DND-41 (cell line): ENCODE measurements at regions not wholly inside any gene's neighbourhood (a gene's known extent, or its start where the extent isn't known, plus 50 kb on each side); places are given as distances from the start of the nearest gene placed in this dataset.

ENCODE experiments used
- CTCF ChIP-seq: IDR thresholded peaks from 2 replicates; pipeline ENCODE4 v1.5.1; 2012; ENCODE audit warnings: borderline replicate concordance, low read length, moderate library complexity, mild to moderate bottlenecking; ENCODE audit not compliant: poor library complexity, severe bottlenecking; ENCODE audit errors: extremely low read depth
- EZH2 ChIP-seq: IDR thresholded peaks from 3 replicates; pipeline ENCODE4 v1.6.1; 2012; ENCODE audit warnings: borderline replicate concordance, low read depth, mild to moderate bottlenecking, moderate library complexity, low read length, inconsistent platforms; ENCODE audit not compliant: severe bottlenecking

- no peak for TF ChIP-seq EZH2
- TF ChIP-seq CTCF: no peak
Observed at GRCh38 chr12:75650100-75650499, 138.7 kb upstream of the KRR1 start.
